Heart left ventricle (tissue), 16 donors: ENCODE measurements at regions not wholly inside any gene's neighbourhood (a gene's known extent, or its start where the extent isn't known, plus 50 kb on each side); places are given as distances from the start of the nearest gene placed in this dataset.
"Not testable (repeated sequence)": the region's sequence is repeated elsewhere in the genome, so short reads cannot be mapped to it uniquely, and the experiment has no call there.

Source experiments
- ATAC-seq, 4 donors: fragments of 200-7000 bp; cut with Tn5 transposase; one replicate each; pipeline ENCODE4 v1.9.1; 2020 to 2022; ENCODE audit warnings: moderate library complexity in 4 of 4, mild to moderate bottlenecking in 3 of 4, moderate number of reproducible peaks in 1 of 4
- DNase-seq, 5 donors: peaks; one replicate each; pipeline ENCODE4 v3.0.0-alpha.2; 2020
- H3K27ac ChIP-seq, 12 donors: fragments of 200-600 bp; sonication (generic) in 4 of 12; one replicate each; pipeline versions ENCODE4 v1.5.0 to v1.8.0; 2016 to 2022; ENCODE audit warnings: mild to moderate bottlenecking in 2 of 12
- H3K27me3 ChIP-seq, 9 donors: fragments of 200-600 bp; sonication (generic) in 2 of 9; one replicate each; pipeline versions ENCODE4 v1.5.1 to v1.8.0; 2016 to 2022; ENCODE audit warnings: mild to moderate bottlenecking in 3 of 9
- H3K36me3 ChIP-seq, 9 donors: fragments of 200-600 bp; sonication (generic) in 2 of 9; one replicate each; pipeline versions ENCODE4 v1.5.0 to v1.8.0; 2018 to 2022; ENCODE audit warnings: mild to moderate bottlenecking in 2 of 9
- H3K4me1 ChIP-seq, 12 donors: fragments of 200-600 bp; sonication (generic) in 4 of 12; one replicate each; pipeline versions ENCODE4 v1.5.0 to v1.8.0; 2016 to 2022; ENCODE audit warnings: mild to moderate bottlenecking in 3 of 12
- H3K4me3 ChIP-seq, 12 donors: fragments of 200-600 bp; sonication (generic) in 4 of 12; one replicate each; pipeline versions ENCODE4 v1.5.0 to v1.8.0; 2017 to 2022; ENCODE audit warnings: mild to moderate bottlenecking in 9 of 12, moderate library complexity in 4 of 12
- H3K9me3 ChIP-seq, 12 donors: fragments of 200-600 bp; sonication (generic) in 4 of 12; one replicate each; pipeline versions ENCODE4 v1.5.0 to v1.8.0; 2016 to 2022; ENCODE audit warnings: mild to moderate bottlenecking in 1 of 12
- POLR2A ChIP-seq, 2 donors: fragments of 450-650 bp; IDR thresholded peaks; one replicate each; pipeline ENCODE4 v1.6.1; 2017; ENCODE audit warnings: antibody characterized with exemption in 2 of 2, mild to moderate bottlenecking in 2 of 2, moderate library complexity in 2 of 2
- WGBS, 4 donors: extraction: QIAGEN DNeasy Blood & Tissue Kit in 2 of 4; methylation state at CpG; one replicate each; pipeline versions ENCODE4 v1.1.5 to v1.1.7; 2013 to 2018; 5-methylcytosine and 5-hydroxymethylcytosine counted together
- intact Hi-C, 10 donors: fragments of 100-400 bp; cut with DNase I; formaldehyde crosslinking; loops; one replicate each; pipeline versions ENCODE4 v1.11.1 to v1.14.2; 2022
- TF ChIP-seq, protein P1 (sequence below), 12 donors: fragments of 200-600 bp; sonication (generic) in 4 of 12; IDR thresholded peaks; one replicate each; pipeline versions ENCODE4 v1.5.0 to v1.8.0; 2018 to 2022; ENCODE audit warnings: antibody characterized with exemption in 12 of 12, mild to moderate bottlenecking in 5 of 12
- donor health status: ischemic (EF 13 %, LVEDD 7.1; RV severe dilation, severe dysfunction).
- donor health status: healthy with polysubstance abuse.
- donor health status: DM: no; HTN: yes; CAD: no.
- donor health status: DM: no; HTN: no; CAD: no.
- donor health status: ischemic (EF 25% LVEDD 6.9; RV normal size, moderate dysfunction).
- donor health status: ischemic (EF 25% LVEDD 5.7; RV mildly dilated, moderate dysfunction).
- donor health status: healthy.
- donor health status: DM: yes; HTN: yes; CAD: no.
- donor health status: ischemic (EF 35%, LVEDD 5.7; RV mildly dilated, moderate dysfunction).
- donor health status: nonischemic (EF 11% LVEDD 7.7; RV severe dilation, severe dysfunction).
- donor health status: DM: yes; HTN: yes; CAD: no.
- donor health status: PGD.
- donor health status: ischemic (EF 29% LVEDD 5.4; RV normal size, mild dysfunction).
- donor health status: nonischemic (EF 23%, LVEDD 6.1; RV moderate dilation, normal function).

DNA sequence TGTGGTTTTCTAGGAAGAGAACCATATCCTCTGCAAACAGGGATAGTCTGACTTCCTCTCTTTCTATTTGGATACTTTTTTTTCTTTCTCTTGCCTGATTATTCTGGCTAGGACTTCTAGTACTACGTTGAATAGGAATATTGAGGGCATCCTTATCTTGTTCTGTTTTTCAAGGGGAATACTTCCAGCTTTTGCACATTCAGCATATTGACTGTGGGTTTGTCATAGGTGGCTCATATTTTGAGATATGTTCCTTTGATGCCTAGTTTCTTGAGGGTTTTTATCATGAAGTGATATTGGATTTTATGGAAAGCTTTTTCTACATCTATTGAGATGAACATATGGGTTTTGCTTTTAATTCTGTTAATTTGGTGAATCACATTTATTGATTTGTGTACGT lies 269.8 kb downstream of the MAP2K6 start:
- TF ChIP-seq POLR2A (IDR thresholded peaks at IDR 0.05): no peak
- TF ChIP-seq, protein P1, sequence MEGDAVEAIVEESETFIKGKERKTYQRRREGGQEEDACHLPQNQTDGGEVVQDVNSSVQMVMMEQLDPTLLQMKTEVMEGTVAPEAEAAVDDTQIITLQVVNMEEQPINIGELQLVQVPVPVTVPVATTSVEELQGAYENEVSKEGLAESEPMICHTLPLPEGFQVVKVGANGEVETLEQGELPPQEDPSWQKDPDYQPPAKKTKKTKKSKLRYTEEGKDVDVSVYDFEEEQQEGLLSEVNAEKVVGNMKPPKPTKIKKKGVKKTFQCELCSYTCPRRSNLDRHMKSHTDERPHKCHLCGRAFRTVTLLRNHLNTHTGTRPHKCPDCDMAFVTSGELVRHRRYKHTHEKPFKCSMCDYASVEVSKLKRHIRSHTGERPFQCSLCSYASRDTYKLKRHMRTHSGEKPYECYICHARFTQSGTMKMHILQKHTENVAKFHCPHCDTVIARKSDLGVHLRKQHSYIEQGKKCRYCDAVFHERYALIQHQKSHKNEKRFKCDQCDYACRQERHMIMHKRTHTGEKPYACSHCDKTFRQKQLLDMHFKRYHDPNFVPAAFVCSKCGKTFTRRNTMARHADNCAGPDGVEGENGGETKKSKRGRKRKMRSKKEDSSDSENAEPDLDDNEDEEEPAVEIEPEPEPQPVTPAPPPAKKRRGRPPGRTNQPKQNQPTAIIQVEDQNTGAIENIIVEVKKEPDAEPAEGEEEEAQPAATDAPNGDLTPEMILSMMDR (IDR thresholded peaks at IDR 0.05): no peak
- WGBS, 4 donors: 55 to 64% (median 57%) methylated on average over 2 of the region's 2 CpGs
- no peak for ATAC-seq

DNA sequence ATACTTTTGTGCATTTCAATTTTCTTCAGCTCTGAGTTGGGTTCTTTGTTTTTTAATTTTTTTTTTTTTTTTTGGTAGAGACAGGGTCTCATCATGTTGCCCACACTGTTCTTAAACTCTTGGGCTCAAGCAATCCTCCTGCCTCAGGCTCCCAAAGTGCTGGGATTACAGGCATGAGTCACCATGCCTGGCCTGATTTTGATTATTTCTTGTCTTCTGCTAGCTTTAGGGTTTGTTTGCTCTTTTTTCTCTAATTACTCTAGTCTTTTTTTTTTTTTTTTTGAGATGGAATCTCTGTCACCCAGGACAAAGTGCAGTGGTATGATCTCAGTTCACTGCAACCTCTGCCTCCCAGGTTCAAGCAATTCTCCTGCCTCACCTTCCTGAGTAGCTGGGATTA lies 270.7 kb downstream of the MAP2K6 start:
- H3K36me3 ChIP-seq, DNase-seq, intact Hi-C loops, H3K4me3 ChIP-seq, H3K27me3 ChIP-seq, H3K27ac ChIP-seq, H3K4me1 ChIP-seq, ATAC-seq: not testable (repeated sequence)
- H3K9me3 ChIP-seq: peaks cover 0 to 35% (median 1%) of the 10 kb centered on the region in 12 donors

More for the DNA sequence above, 269.8 kb downstream of the MAP2K6 start:
- H3K9me3 ChIP-seq: peaks cover 0 to 30% (median 1%) of the 10 kb centered on the region in 12 donors
- H3K4me1 ChIP-seq: no peaks in the 10 kb centered on the region
- H3K27me3 ChIP-seq: no peaks in the 10 kb centered on the region
- no peak for DNase-seq
- no peak overlapping the region for H3K27ac ChIP-seq
- H3K4me3 ChIP-seq: no peak overlapping the region
- intact Hi-C loops: no loop called here
- H3K36me3 ChIP-seq: no peaks in the 10 kb centered on the region

DNA sequence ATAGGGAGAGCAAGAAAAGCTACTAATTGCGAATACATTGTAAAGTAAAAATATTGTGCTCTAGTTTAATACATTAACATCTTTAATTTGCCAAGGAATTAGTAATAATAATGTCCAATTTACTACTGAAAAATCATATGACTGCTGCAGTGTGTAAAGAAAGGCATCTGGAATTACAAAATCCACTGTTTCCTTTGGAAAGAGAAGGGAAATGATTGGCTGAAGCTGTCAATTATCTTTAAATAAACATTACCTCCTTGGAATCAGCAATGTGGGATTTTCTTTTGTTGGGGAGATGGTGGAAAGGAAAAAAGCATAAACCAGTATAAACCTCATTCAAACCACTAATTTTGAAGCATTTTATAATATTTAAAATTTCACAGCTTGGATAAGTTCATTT lies 276.0 kb downstream of the MAP2K6 start:
- Histone ChIP-seq H3K36me3 (no peaks in the 10 kb centered on the region), H3K4me1 (no peaks in the 10 kb centered on the region), H3K27ac (no peak overlapping the region), H3K4me3 (no peak overlapping the region), H3K9me3 (peaks cover 0 to 24% (median 1%) of the 10 kb centered on the region in 12 donors), H3K27me3 (no peaks in the 10 kb centered on the region)
- WGBS, 4 donors: 79 to 95% (median 93%) methylated on average over 1 of the region's 1 CpG
- intact Hi-C loops: no loop called here
- TF ChIP-seq, protein P1 (IDR thresholded peaks at IDR 0.05): no peak
- TF ChIP-seq POLR2A (IDR thresholded peaks at IDR 0.05): no peak
- no peak for ATAC-seq
- no peak for DNase-seq

DNA sequence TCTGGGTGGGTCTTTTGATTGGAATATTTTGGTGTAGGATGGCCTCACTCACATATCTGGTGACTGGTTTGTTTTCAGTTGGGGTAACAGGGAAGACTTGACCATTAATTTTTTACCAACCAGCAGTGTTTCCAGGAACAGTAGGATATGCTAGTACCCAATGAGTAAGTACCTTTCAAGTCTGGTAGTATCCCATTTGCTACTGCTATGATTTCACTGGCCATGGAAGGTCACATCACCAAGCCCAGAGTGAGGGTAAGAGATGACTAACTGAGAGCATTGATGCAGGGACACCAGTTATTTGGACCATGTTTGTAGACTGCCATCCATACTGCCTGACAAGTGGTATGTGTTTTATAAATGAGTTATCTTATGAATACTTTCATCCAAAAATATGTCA lies 277.7 kb downstream of the MAP2K6 start:
- no peak overlapping the region for H3K27ac ChIP-seq
- peaks cover 0 to 15% (median 0%) of the 10 kb centered on the region in 12 donors for H3K9me3 ChIP-seq
- DNase-seq (no peak), ATAC-seq (no peak)
- intact Hi-C loops: no loop called here
- no peak for TF ChIP-seq POLR2A (IDR thresholded peaks at IDR 0.05)
- TF ChIP-seq, protein P1 (IDR thresholded peaks at IDR 0.05): no peak
- peaks cover 0 to 10% (median 0%) of the 10 kb centered on the region in 12 donors for H3K4me1 ChIP-seq
- no peak overlapping the region for H3K4me3 ChIP-seq
- no peaks in the 10 kb centered on the region for H3K36me3 ChIP-seq
- H3K27me3 ChIP-seq: no peaks in the 10 kb centered on the region

DNA sequence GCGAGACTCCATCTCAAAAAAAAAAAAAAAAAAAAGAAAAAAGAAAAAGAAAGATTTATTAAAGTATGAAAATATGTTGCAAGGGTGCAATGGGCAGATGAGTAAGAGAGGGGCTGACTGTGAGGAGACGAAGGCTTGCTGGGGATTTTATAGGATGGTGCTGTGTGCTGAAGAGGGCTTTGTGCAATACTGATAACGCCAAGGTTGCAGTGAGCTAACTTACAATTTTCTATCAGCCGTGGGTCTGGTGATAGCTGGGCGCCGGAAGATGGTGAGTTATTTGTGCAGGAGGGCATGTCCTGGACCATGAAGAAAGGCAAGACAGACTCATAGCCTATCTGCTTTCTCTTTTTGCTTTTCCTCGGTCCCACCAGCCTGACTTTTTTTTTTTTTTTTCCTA lies 281.1 kb downstream of the MAP2K6 start:
- no peak for TF ChIP-seq POLR2A (IDR thresholded peaks at IDR 0.05)
- TF ChIP-seq, protein P1 (IDR thresholded peaks at IDR 0.05): no peak
- DNase-seq: no peak
- no peak overlapping the region for H3K27ac ChIP-seq
- H3K4me3 ChIP-seq: no peak overlapping the region
- intact Hi-C loops: no loop called here
- H3K4me1 ChIP-seq: peaks cover 0 to 10% (median 0%) of the 10 kb centered on the region in 12 donors
- no peak for ATAC-seq
- no peaks in the 10 kb centered on the region for H3K36me3 ChIP-seq
- peaks cover 0 to 15% (median 5%) of the 10 kb centered on the region in 12 donors for H3K9me3 ChIP-seq
- H3K27me3 ChIP-seq: no peaks in the 10 kb centered on the region
- 87 to 92% (median 90%) methylated on average over 7 of the region's 7 CpGs for WGBS, 4 donors
